Right atrium auricular region (tissue), 2 donors: ENCODE measurements at regions not wholly inside any gene's neighbourhood (a gene's known extent, or its start where the extent isn't known, plus 50 kb on each side); places are given as distances from the start of the nearest gene placed in this dataset.
"Not testable (repeated sequence)": the region's sequence is repeated elsewhere in the genome, so short reads cannot be mapped to it uniquely, and the experiment has no call there.

ENCODE experiments used
- DNase-seq: peaks from one replicate; pipeline ENCODE4 v3.0.0-alpha.2; 2019; ENCODE audit warnings: low spot score
- H3K27ac ChIP-seq, 2 donors: fragments of 200-600 bp; sonication (generic); 1 replicate in 1 of 2; 2 replicates in 1 of 2; pipeline ENCODE4 v1.5.1; 2016 to 2019
- H3K27me3 ChIP-seq, 2 donors: fragments of 200-600 bp; sonication (generic); one replicate each; pipeline versions ENCODE4 v1.5.1 to v1.6.0; 2017 to 2019
- H3K36me3 ChIP-seq: fragments of 200-600 bp; sonication (generic); one replicate; pipeline ENCODE4 v1.5.1; 2016
- H3K4me1 ChIP-seq, 2 donors: fragments of 200-600 bp; sonication (generic); one replicate each; pipeline versions ENCODE4 v1.5.1 to v1.6.0; 2017 to 2019
- H3K4me3 ChIP-seq, 2 donors: fragments of 200-600 bp; sonication (generic); 1 replicate in 1 of 2; 2 replicates in 1 of 2; pipeline ENCODE4 v1.5.1; 2017 to 2019; ENCODE audit warnings: mild to moderate bottlenecking in 1 of 2, moderate library complexity in 1 of 2
- H3K9me3 ChIP-seq, 2 donors: fragments of 200-600 bp; sonication (generic); one replicate each; pipeline ENCODE4 v1.5.1; 2019
- CTCF ChIP-seq, 2 donors: fragments of 200-600 bp; sonication (generic); IDR thresholded peaks; one replicate each; pipeline ENCODE4 v1.5.1; 2019; ENCODE audit warnings: antibody characterized with exemption in 2 of 2

DNA sequence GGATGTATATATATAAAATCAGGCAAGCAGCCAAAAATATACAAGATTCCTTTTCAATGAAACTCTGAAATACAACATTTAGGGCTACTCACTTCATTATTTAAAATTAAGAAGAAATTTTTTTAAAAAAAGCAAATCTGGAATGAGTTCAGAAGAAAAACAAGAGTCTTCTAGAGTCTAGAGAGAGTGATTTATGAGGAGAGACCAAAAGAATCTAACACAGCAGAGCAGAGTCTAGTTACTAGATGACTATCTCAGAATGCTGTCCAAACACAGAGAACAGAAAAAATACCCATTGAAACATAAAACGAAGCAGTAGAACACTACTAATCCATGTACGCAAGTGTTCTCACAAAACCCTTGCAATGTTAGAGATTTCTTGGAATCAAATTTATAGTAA, 275.2 kb upstream of the CBLB start:
- no peak for DNase-seq
- no peak overlapping the region for H3K4me3 ChIP-seq
- H3K27me3 ChIP-seq: no peaks in the 10 kb centered on the region
- H3K4me1 ChIP-seq: no peaks in the 10 kb centered on the region
- no peak overlapping the region for H3K27ac ChIP-seq
- TF ChIP-seq CTCF (IDR thresholded peaks at IDR 0.05): no peak
- H3K36me3 ChIP-seq: no peaks in the 10 kb centered on the region
- H3K9me3 ChIP-seq: peaks cover 0 to 10% of the 10 kb centered on the region in 2 donors

DNA sequence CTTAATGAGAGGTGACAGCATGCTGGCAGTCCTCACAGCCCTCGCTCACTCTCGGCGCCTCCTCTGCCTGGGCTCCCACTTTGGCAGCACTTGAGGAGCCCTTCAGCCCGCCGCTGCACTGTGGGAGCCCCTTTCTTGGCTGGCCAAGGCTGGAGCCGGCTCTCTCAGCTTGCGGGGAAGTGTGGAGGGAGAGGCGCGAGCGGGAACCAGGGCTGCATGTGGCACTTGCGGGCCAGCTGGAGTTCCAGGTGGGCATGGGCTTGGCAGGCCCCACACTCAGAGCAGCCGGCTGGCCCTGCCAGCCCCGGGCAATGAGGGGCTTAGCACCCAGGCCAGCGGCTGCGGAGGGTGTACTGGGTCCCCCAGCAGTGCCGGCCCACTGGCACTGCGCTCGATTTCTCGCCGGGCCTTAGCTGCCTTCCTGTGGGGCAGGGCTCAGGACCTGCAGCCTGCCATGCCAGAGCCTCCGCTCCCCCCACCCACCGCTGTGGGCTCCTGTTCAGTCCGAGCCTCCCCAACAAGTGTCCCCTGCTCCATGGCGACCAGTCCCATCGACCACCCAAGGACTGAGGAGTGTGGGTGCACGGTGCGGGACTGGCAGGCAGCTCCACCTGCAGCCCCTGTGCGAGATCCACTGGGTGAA, 279.7 kb upstream of the CBLB start:
- peaks cover 0 to 10% of the 10 kb centered on the region in 2 donors for H3K9me3 ChIP-seq
- not testable (repeated sequence) for DNase-seq, H3K36me3 ChIP-seq

GRCh38 chr3:106157411-106157810, 288.6 kb upstream of the CBLB start:
- Histone ChIP-seq H3K27me3 (no peaks in the 10 kb centered on the region), H3K27ac (no peak overlapping the region), H3K36me3 (no peaks in the 10 kb centered on the region), H3K9me3 (no peaks in the 10 kb centered on the region), H3K4me1 (no peaks in the 10 kb centered on the region), H3K4me3 (no peak overlapping the region)
- no peak for DNase-seq
- no peak for TF ChIP-seq CTCF (IDR thresholded peaks at IDR 0.05)

More for the DNA sequence above, 279.7 kb upstream of the CBLB start:
- not testable (repeated sequence) for H3K4me1 ChIP-seq, H3K27ac ChIP-seq, H3K27me3 ChIP-seq, H3K4me3 ChIP-seq

DNA sequence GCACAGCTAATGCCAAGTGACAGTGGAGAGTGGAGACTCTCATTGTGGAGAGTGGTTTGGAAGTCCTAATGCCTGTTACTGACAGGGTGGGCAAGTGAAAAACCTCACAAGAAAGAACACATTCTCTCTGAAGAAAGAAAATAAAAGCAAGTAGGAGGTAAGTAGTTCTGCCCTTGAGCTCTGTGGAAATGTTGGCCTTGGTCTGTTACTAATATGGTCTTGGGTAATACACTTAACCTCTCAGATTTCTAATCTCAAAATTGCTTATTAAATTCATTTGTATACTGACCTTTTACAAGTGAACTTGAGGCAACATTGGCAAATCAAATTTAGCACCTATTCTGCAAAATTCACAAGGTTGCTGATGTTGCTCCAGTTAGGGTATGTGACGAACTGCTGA, 291.6 kb upstream of the CBLB start:
- Histone ChIP-seq H3K27me3 (no peaks in the 10 kb centered on the region), H3K36me3 (no peaks in the 10 kb centered on the region), H3K4me3 (no peak overlapping the region), H3K9me3 (no peaks in the 10 kb centered on the region), H3K4me1 (no peaks in the 10 kb centered on the region), H3K27ac (no peak overlapping the region)
- no peak for TF ChIP-seq CTCF (IDR thresholded peaks at IDR 0.05)
- no peak for DNase-seq

DNA sequence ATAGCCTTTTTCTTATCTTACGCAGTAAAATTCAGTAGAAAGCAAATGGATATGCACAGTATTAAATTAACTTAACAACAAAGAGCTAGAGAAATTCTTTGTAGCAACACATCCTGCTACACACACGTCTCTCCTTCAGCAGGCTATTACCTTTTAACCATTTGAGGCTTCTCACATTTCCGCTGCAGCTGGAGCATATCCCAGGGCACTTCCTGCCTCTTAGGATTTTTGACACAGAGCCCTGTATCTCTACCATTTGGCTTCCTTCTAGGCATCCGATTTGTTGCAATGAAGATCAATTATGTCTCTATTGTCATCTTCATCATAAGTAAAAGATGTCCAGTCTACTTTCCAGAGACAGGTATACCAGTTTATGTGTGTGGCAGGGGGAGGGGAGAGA, 292.4 kb upstream of the CBLB start:
- no peaks in the 10 kb centered on the region for H3K4me1 ChIP-seq
- H3K36me3 ChIP-seq: no peaks in the 10 kb centered on the region
- no peak for DNase-seq
- H3K27ac ChIP-seq: no peak overlapping the region
- no peak for TF ChIP-seq CTCF (IDR thresholded peaks at IDR 0.05)
- no peak overlapping the region for H3K4me3 ChIP-seq
- H3K9me3 ChIP-seq: no peaks in the 10 kb centered on the region
- no peaks in the 10 kb centered on the region for H3K27me3 ChIP-seq

GRCh38 chr3:106167728-106168127, 298.9 kb upstream of the CBLB start:
- H3K9me3 ChIP-seq: no peaks in the 10 kb centered on the region
- no peaks in the 10 kb centered on the region for H3K36me3 ChIP-seq
- DNase-seq: no peak
- no peaks in the 10 kb centered on the region for H3K4me1 ChIP-seq
- H3K27me3 ChIP-seq: no peaks in the 10 kb centered on the region
- no peak for TF ChIP-seq CTCF (IDR thresholded peaks at IDR 0.05)
- no peak overlapping the region for H3K4me3 ChIP-seq
- no peak overlapping the region for H3K27ac ChIP-seq
